Stomach (tissue), 4 donors: ENCODE measurements at regions not wholly inside any gene's neighbourhood (a gene's known extent, or its start where the extent isn't known, plus 50 kb on each side); places are given as distances from the start of the nearest gene placed in this dataset.

ENCODE experiments used
- EP300 ChIP-seq: sonication (generic); formaldehyde crosslinking; IDR thresholded peaks from one replicate; pipeline ENCODE4 v1.6.1; 2017; ENCODE audit warnings: antibody characterized with exemption
- POLR2AphosphoS5 ChIP-seq, 3 donors: sonication (generic); formaldehyde crosslinking; IDR thresholded peaks; one replicate each; pipeline ENCODE4 v1.6.1; 2016; ENCODE audit warnings: antibody characterized with exemption in 3 of 3
- TF ChIP-seq, protein P1 (sequence below), 7 experiments: fragments of 450-650 bp in 4 of 7; fragments of 200-600 bp in 3 of 7; sonication (generic) in 3 of 7; IDR thresholded peaks; one replicate each; pipeline ENCODE4 v1.5.1; 2016 to 2019; ENCODE audit warnings: antibody characterized with exemption in 7 of 7, control low read depth in 2 of 7, mild to moderate bottlenecking in 1 of 7

GRCh38 chr2:122858813-122859212, 1103.4 kb downstream of the TSN start:
- TF ChIP-seq, protein P1, sequence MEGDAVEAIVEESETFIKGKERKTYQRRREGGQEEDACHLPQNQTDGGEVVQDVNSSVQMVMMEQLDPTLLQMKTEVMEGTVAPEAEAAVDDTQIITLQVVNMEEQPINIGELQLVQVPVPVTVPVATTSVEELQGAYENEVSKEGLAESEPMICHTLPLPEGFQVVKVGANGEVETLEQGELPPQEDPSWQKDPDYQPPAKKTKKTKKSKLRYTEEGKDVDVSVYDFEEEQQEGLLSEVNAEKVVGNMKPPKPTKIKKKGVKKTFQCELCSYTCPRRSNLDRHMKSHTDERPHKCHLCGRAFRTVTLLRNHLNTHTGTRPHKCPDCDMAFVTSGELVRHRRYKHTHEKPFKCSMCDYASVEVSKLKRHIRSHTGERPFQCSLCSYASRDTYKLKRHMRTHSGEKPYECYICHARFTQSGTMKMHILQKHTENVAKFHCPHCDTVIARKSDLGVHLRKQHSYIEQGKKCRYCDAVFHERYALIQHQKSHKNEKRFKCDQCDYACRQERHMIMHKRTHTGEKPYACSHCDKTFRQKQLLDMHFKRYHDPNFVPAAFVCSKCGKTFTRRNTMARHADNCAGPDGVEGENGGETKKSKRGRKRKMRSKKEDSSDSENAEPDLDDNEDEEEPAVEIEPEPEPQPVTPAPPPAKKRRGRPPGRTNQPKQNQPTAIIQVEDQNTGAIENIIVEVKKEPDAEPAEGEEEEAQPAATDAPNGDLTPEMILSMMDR (IDR thresholded peaks at IDR 0.05) = no peak
- TF ChIP-seq POLR2AphosphoS5 (IDR thresholded peaks at IDR 0.05) (no peak), EP300 (no peak)
